ENCODE measurements at regions not wholly inside any gene's neighbourhood (a gene's known extent, or its start where the extent isn't known, plus 50 kb on each side); places are given as distances from the start of the nearest gene placed in this dataset.

DNA sequence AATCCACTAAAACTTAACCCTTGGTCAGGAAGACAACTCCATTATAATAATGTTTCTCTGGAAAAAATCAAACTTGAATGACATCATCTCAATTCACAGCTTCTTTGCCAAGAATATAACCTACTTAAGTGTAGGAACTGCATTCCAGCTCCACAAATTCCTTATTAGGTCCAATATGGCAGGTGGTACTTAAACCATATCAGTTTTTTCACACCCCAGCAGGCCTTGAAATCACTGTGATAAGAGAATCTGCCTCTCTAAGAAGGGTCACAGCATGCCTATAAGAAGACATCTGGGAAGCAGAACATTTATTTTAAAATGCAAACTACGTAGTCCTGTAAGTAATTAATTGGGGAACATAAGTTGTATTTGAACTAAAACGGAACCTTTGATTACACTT is 687.8 kb downstream of the DIAPH3 start:
- TF ChIP-seq GATA3 (IDR thresholded peaks at IDR 0.05; ENCODE audit: low read depth, low read length) (no peak), GATA2 (IDR thresholded peaks at IDR 0.05; ENCODE audit: low read depth, low read length) (no peak)

Measured in SH-SY5Y (cell line).